OCI-LY1 (cell line): ENCODE measurements at regions not wholly inside any gene's neighbourhood (a gene's known extent, or its start where the extent isn't known, plus 50 kb on each side); places are given as distances from the start of the nearest gene placed in this dataset.

Experiments used
- H2AFZ ChIP-seq: fragments of 200-600 bp; sonication (generic), shearing (Covaris generic); 2 replicates; pipeline ENCODE4 v1.6.0; 2014; ENCODE audit warnings: antibody characterized with exemption, mild to moderate bottlenecking, low read length
- H3F3A ChIP-seq: fragments of 200-600 bp; sonication (generic), shearing (Covaris generic); 2 replicates; pipeline ENCODE4 v1.6.0; 2014; ENCODE audit warnings: mild to moderate bottlenecking, antibody characterized with exemption, low read length, moderate library complexity; ENCODE audit not compliant: insufficient read depth
- H3K27ac ChIP-seq: fragments of 200-600 bp; sonication (generic); 2 replicates; pipeline ENCODE4 v1.5.1; 2014; ENCODE audit warnings: low read length, mixed run types, mild to moderate bottlenecking, low read depth; ENCODE audit not compliant: poor library complexity, severe bottlenecking
- H3K27me3 ChIP-seq: fragments of 200-600 bp; sonication (generic); 2 replicates; pipeline ENCODE4 v1.6.0; 2014; ENCODE audit warnings: antibody characterized with exemption, mild to moderate bottlenecking, low read length, moderate library complexity; ENCODE audit not compliant: insufficient read depth
- H3K36me3 ChIP-seq: fragments of 200-600 bp; sonication (generic); 2 replicates; pipeline ENCODE4 v1.6.1; 2014; ENCODE audit warnings: mild to moderate bottlenecking, antibody characterized with exemption, low read length, moderate library complexity, mixed read lengths; ENCODE audit not compliant: insufficient read depth
- H3K4me1 ChIP-seq: fragments of 200-600 bp; sonication (generic); 2 replicates; pipeline ENCODE4 v1.5.1; 2014; ENCODE audit warnings: mild to moderate bottlenecking, low read length, moderate library complexity; ENCODE audit not compliant: insufficient read depth, severe bottlenecking
- H3K4me2 ChIP-seq: fragments of 200-600 bp; sonication (generic), shearing (Covaris generic); 2 replicates; pipeline ENCODE4 v1.6.1; 2014; ENCODE audit warnings: low read length
- H3K4me3 ChIP-seq: fragments of 200-600 bp; sonication (generic); 2 replicates; pipeline ENCODE4 v1.5.1; 2014; ENCODE audit warnings: low read length, low read depth, mild to moderate bottlenecking, mixed read lengths; ENCODE audit not compliant: poor library complexity, severe bottlenecking
- H3K79me2 ChIP-seq: fragments of 200-600 bp; shearing (Covaris generic); 2 replicates; pipeline ENCODE4 v1.6.1; 2016; ENCODE audit warnings: mixed run types, low read length, mixed read lengths; ENCODE audit not compliant: insufficient read depth
- H3K9ac ChIP-seq: fragments of 200-600 bp; sonication (generic), shearing (Covaris generic); 2 replicates; pipeline ENCODE4 v1.6.1; 2014; ENCODE audit warnings: mild to moderate bottlenecking, low read length, mixed read lengths
- H3K9me2 ChIP-seq: fragments of 200-600 bp; sonication (generic), shearing (Covaris generic); 2 replicates; pipeline ENCODE4 v1.6.1; 2014; ENCODE audit warnings: low read depth, mild to moderate bottlenecking, low read length, mixed read lengths
- H3K9me3 ChIP-seq: fragments of 200-600 bp; shearing (Covaris generic); 2 replicates; pipeline ENCODE4 v1.6.1; 2014; ENCODE audit warnings: low read length, mixed read lengths
- H4K20me1 ChIP-seq: fragments of 200-600 bp; sonication (generic), shearing (Covaris generic); 2 replicates; pipeline ENCODE4 v1.6.0; 2016; ENCODE audit warnings: mild to moderate bottlenecking, low read length; ENCODE audit not compliant: insufficient read depth
- EZH2 ChIP-seq: fragments of 200-600 bp; sonication (generic), shearing (Covaris generic); IDR thresholded peaks from 2 replicates; pipeline ENCODE4 v1.8.0; 2017; ENCODE audit warnings: borderline replicate concordance, mixed run types, mild to moderate bottlenecking, antibody characterized with exemption, low read length, moderate library complexity, mixed read lengths
- TF ChIP-seq, protein P1 (sequence below): fragments of 200-600 bp; sonication (generic), shearing (Covaris generic); IDR thresholded peaks from 2 replicates; pipeline ENCODE4 v1.5.1; 2017; ENCODE audit warnings: mild to moderate bottlenecking, antibody characterized with exemption, low read length, moderate library complexity, mixed read lengths

DNA sequence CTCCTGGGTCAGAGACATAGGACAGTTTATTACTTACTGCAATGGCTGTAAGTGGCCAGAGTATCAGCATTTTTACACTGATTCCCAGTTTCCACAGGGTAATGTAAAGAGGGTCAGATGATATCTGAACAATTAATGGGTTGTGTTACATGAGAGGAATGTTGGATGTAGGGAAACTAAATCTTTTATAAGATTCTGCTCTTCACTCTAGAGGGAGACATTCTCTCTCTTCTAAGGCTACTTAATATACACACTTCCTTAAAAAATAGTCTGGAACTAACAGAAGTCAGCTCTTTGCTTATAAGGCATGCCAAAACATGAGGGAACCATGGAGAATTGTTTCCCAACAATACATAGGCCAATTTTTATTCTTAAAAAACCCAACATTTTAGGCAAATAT is 389.8 kb downstream of the ETNK1 start:
- Histone ChIP-seq H3F3A (no peaks in the 10 kb centered on the region), H3K79me2 (no peaks in the 10 kb centered on the region), H3K4me2 (no peak overlapping the region), H3K27ac (no peak overlapping the region), H3K36me3 (no peaks in the 10 kb centered on the region), H3K27me3 (no peaks in the 10 kb centered on the region), H3K4me1 (no peaks in the 10 kb centered on the region), H3K9ac (no peak overlapping the region), H2AFZ (no peak overlapping the region), H3K4me3 (no peak overlapping the region), H3K9me2 (no peaks in the 10 kb centered on the region), H4K20me1 (no peaks in the 10 kb centered on the region), H3K9me3 (no peaks in the 10 kb centered on the region)
- TF ChIP-seq, protein P1, sequence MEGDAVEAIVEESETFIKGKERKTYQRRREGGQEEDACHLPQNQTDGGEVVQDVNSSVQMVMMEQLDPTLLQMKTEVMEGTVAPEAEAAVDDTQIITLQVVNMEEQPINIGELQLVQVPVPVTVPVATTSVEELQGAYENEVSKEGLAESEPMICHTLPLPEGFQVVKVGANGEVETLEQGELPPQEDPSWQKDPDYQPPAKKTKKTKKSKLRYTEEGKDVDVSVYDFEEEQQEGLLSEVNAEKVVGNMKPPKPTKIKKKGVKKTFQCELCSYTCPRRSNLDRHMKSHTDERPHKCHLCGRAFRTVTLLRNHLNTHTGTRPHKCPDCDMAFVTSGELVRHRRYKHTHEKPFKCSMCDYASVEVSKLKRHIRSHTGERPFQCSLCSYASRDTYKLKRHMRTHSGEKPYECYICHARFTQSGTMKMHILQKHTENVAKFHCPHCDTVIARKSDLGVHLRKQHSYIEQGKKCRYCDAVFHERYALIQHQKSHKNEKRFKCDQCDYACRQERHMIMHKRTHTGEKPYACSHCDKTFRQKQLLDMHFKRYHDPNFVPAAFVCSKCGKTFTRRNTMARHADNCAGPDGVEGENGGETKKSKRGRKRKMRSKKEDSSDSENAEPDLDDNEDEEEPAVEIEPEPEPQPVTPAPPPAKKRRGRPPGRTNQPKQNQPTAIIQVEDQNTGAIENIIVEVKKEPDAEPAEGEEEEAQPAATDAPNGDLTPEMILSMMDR = no peak
- TF ChIP-seq EZH2 = no peak

DNA sequence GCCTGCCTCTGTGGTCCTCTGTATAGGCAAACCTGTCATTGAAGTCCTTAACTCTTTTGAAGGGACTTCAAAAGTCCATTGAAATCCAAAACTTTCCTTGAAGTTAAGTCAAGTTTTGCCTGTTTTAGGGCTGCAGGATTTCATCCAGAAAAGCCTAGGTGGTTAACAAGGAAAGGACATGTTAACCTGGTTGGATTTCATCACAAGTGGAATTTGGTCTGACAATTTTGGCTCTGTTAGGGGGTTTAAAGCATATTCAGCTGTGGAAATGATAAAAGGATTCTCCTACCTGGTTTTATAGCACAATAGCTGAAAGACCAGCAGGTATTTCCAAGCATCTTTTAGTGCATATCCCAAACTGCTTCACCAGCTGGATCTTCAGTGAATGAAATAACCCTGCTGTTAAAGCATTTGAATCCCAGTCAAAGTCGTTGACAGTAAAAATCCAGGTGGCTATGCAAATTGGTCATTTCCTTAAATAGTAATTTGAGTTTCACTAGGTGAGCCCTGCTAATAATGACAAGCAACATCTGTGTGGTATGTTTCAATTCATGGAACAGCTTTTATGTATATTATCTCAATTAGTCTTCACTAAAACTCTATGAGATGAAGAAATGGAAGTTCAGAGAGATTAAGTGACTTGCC is 400.5 kb downstream of the ETNK1 start:
- Histone ChIP-seq H3K9me2 (no peaks in the 10 kb centered on the region), H2AFZ (no peak overlapping the region), H3K9ac (no peak overlapping the region), H3K9me3 (no peaks in the 10 kb centered on the region), H3K27ac (no peak overlapping the region), H3F3A (no peaks in the 10 kb centered on the region), H3K27me3 (no peaks in the 10 kb centered on the region), H3K36me3 (no peaks in the 10 kb centered on the region), H3K79me2 (no peaks in the 10 kb centered on the region), H4K20me1 (no peaks in the 10 kb centered on the region), H3K4me2 (no peak overlapping the region), H3K4me3 (no peak overlapping the region), H3K4me1 (no peaks in the 10 kb centered on the region)
- no peak for TF ChIP-seq EZH2
- TF ChIP-seq, protein P1 = no peak

DNA sequence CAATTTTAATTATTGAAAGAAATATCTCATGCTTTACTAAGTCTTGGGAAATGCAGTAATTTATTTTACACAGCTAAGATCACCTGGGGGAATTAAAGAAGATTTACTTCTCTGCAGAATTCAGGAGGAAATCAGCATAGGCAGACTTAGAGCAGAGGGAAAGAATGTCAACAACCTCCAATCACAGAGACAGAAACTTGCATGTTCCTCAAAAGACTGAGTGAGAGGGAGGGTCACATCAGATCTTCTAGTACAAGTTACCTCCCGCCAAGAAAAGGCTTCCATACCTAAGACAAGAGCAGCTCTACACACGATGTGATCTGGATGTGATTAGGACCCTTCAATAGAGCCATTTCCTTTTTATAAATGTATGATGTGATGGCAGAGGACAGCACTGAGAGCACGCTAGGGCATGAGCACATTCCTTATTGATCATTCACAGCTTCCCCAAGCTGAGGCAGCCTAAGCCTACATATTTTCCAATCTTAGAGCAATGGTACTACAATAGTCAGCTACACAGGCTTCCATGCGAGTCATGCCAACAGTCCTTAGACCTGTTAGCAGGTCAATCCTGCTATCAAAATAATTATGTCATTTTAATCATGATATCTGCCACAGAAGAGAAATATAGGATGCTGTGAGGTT is 403.3 kb downstream of the ETNK1 start:
- Histone ChIP-seq H3K27ac (no peak overlapping the region), H3K4me3 (no peak overlapping the region), H4K20me1 (no peaks in the 10 kb centered on the region), H3K36me3 (no peaks in the 10 kb centered on the region), H2AFZ (no peak overlapping the region), H3K9me2 (no peaks in the 10 kb centered on the region), H3F3A (no peaks in the 10 kb centered on the region), H3K9me3 (no peaks in the 10 kb centered on the region), H3K27me3 (no peaks in the 10 kb centered on the region), H3K4me2 (no peak overlapping the region), H3K79me2 (no peaks in the 10 kb centered on the region), H3K4me1 (no peaks in the 10 kb centered on the region), H3K9ac (no peak overlapping the region)
- TF ChIP-seq, protein P1 = no peak
- no peak for TF ChIP-seq EZH2
